HUES64 (cell line): ENCODE measurements at regions not wholly inside any gene's neighbourhood (a gene's known extent, or its start where the extent isn't known, plus 50 kb on each side); places are given as distances from the start of the nearest gene placed in this dataset.

ENCODE experiments used
- H3K27ac ChIP-seq: 2 replicates; pipeline ENCODE4 v1.7.0; 2013; ENCODE audit warnings: low read depth, low read length, inconsistent platforms
- H3K27me3 ChIP-seq: 2 replicates; pipeline ENCODE4 v1.6.1; 2013; ENCODE audit warnings: mild to moderate bottlenecking, low read length; ENCODE audit not compliant: insufficient read depth
- H3K36me3 ChIP-seq: 2 replicates; pipeline ENCODE4 v1.6.1; 2013; ENCODE audit warnings: mild to moderate bottlenecking, low read length; ENCODE audit not compliant: insufficient read depth
- H3K4me1 ChIP-seq: 2 replicates; pipeline ENCODE4 v1.6.1; 2013; ENCODE audit warnings: mild to moderate bottlenecking, low read length, moderate library complexity; ENCODE audit not compliant: insufficient read depth
- H3K4me3 ChIP-seq: 2 replicates; pipeline ENCODE4 v1.5.1; 2013; ENCODE audit warnings: mild to moderate bottlenecking, low read length, moderate library complexity
- H3K9ac ChIP-seq: 2 replicates; pipeline ENCODE4 v1.6.1; 2013; ENCODE audit warnings: mild to moderate bottlenecking, low read depth, low read length
- H3K9me3 ChIP-seq: 2 replicates; pipeline ENCODE4 v1.6.1; 2013; ENCODE audit warnings: low read depth, low read length; ENCODE audit not compliant: insufficient read depth
- WGBS: fragments of 150-250, 120-280 bp; methylation state at CpG from one replicate; pipeline ENCODE4 v1.1.7; 2013; ENCODE audit warnings: missing lambda C conversion rate; 5-methylcytosine and 5-hydroxymethylcytosine counted together

- no CpG with 5 or more reads among the region's 2 CpGs for WGBS
These were observed 314.4 kb downstream of the GRB14 start for GRCh38 chr2:164306872-164307271.

GRCh38 chr2:164302786-164303185 is 318.5 kb downstream of the GRB14 start:
- Histone ChIP-seq H3K27me3 (no peaks in the 10 kb centered on the region), H3K4me3 (no peak overlapping the region), H3K4me1 (peaks cover 26% of the 10 kb centered on the region), H3K27ac (0 out of 2 replicates have a peak overlapping the region, but pooled peaks have one; percentile 3), H3K9ac (no peak overlapping the region), H3K9me3 (0 out of 2 replicates have a peak, but pooled peaks cover 2% of the 10 kb centered on the region), H3K36me3 (no peaks in the 10 kb centered on the region)
- WGBS, result 61% methylated on average over 4 of the region's 4 CpGs

More at GRCh38 chr2:164306872-164307271, 314.4 kb downstream of the GRB14 start:
- no peak overlapping the region for H3K4me3 ChIP-seq
- H3K27ac ChIP-seq, result no peak overlapping the region
- 0 out of 2 replicates have a peak, but pooled peaks cover 2% of the 10 kb centered on the region for H3K9me3 ChIP-seq
- H3K27me3 ChIP-seq, result no peaks in the 10 kb centered on the region
- no peak overlapping the region for H3K9ac ChIP-seq
- no peaks in the 10 kb centered on the region for H3K36me3 ChIP-seq
- H3K4me1 ChIP-seq, result peaks cover 26% of the 10 kb centered on the region

GRCh38 chr2:164288235-164288634 is 333.0 kb downstream of the GRB14 start:
- Histone ChIP-seq H3K4me3 (no peak overlapping the region), H3K36me3 (no peaks in the 10 kb centered on the region), H3K4me1 (peaks cover 5% of the 10 kb centered on the region; the same call in 1 of the 2 replicates), H3K9me3 (no peaks in the 10 kb centered on the region), H3K27ac (no peak overlapping the region), H3K27me3 (no peaks in the 10 kb centered on the region), H3K9ac (no peak overlapping the region)
- 92% methylated on average over 3 of the region's 4 CpGs for WGBS

GRCh38 chr2:164287056-164287455 is 334.2 kb downstream of the GRB14 start:
- H3K4me1 ChIP-seq, result peaks cover 5% of the 10 kb centered on the region; the same call in 1 of the 2 replicates
- no peaks in the 10 kb centered on the region for H3K9me3 ChIP-seq
- 91% methylated on average over 2 of the region's 2 CpGs for WGBS
- no peaks in the 10 kb centered on the region for H3K36me3 ChIP-seq
- no peak overlapping the region for H3K4me3 ChIP-seq
- H3K27ac ChIP-seq, result no peak overlapping the region
- H3K9ac ChIP-seq, result no peak overlapping the region
- H3K27me3 ChIP-seq, result no peaks in the 10 kb centered on the region

- Histone ChIP-seq H3K4me3 (no peak overlapping the region), H3K36me3 (no peaks in the 10 kb centered on the region), H3K9ac (no peak overlapping the region), H3K4me1 (peaks cover 5% of the 10 kb centered on the region; the same call in 1 of the 2 replicates), H3K27me3 (no peaks in the 10 kb centered on the region), H3K27ac (no peak overlapping the region), H3K9me3 (no peaks in the 10 kb centered on the region)
- 88% methylated on average over 2 of the region's 2 CpGs for WGBS
These were observed 335.7 kb downstream of the GRB14 start for GRCh38 chr2:164285576-164285975.

GRCh38 chr2:164281896-164282295 is 339.4 kb downstream of the GRB14 start:
- Histone ChIP-seq H3K27ac (no peak overlapping the region), H3K4me3 (no peak overlapping the region), H3K27me3 (no peaks in the 10 kb centered on the region), H3K4me1 (no peaks in the 10 kb centered on the region), H3K36me3 (no peaks in the 10 kb centered on the region), H3K9me3 (no peaks in the 10 kb centered on the region), H3K9ac (no peak overlapping the region)
- 100% methylated on average over 1 of the region's 1 CpG for WGBS

- Histone ChIP-seq H3K9me3 (no peaks in the 10 kb centered on the region), H3K27ac (no peak overlapping the region), H3K4me1 (no peaks in the 10 kb centered on the region), H3K4me3 (no peak overlapping the region), H3K27me3 (no peaks in the 10 kb centered on the region), H3K9ac (no peak overlapping the region), H3K36me3 (no peaks in the 10 kb centered on the region)
These were observed 345.6 kb downstream of the GRB14 start for GRCh38 chr2:164275659-164276058.

GRCh38 chr2:164260506-164260905 is 360.8 kb downstream of the GRB14 start:
- no peaks in the 10 kb centered on the region for H3K27me3 ChIP-seq
- no peaks in the 10 kb centered on the region for H3K4me1 ChIP-seq
- H3K36me3 ChIP-seq, result no peaks in the 10 kb centered on the region
- H3K4me3 ChIP-seq, result no peak overlapping the region
- no peak overlapping the region for H3K27ac ChIP-seq
- H3K9me3 ChIP-seq, result no peaks in the 10 kb centered on the region
- no peak overlapping the region for H3K9ac ChIP-seq
- WGBS, result 72% methylated on average over 2 of the region's 2 CpGs

- no peak overlapping the region for H3K9ac ChIP-seq
- H3K4me1 ChIP-seq, result no peaks in the 10 kb centered on the region
- H3K36me3 ChIP-seq, result no peaks in the 10 kb centered on the region
- no peak overlapping the region for H3K27ac ChIP-seq
- H3K9me3 ChIP-seq, result no peaks in the 10 kb centered on the region
- WGBS, result 96% methylated on average over 3 of the region's 3 CpGs
- no peaks in the 10 kb centered on the region for H3K27me3 ChIP-seq
- H3K4me3 ChIP-seq, result no peak overlapping the region
These were observed 363.5 kb downstream of the GRB14 start for GRCh38 chr2:164257742-164258141.

- H3K9me3 ChIP-seq, result no peaks in the 10 kb centered on the region
- no peak overlapping the region for H3K4me3 ChIP-seq
- whole genome bisulfite sequencing, result 71% methylated on average over 2 of the region's 2 CpGs
- H3K36me3 ChIP-seq, result no peaks in the 10 kb centered on the region
- H3K4me1 ChIP-seq, result no peaks in the 10 kb centered on the region
- H3K9ac ChIP-seq, result no peak overlapping the region
- H3K27me3 ChIP-seq, result no peaks in the 10 kb centered on the region
- H3K27ac ChIP-seq, result no peak overlapping the region
These were observed 368.6 kb downstream of the GRB14 start for GRCh38 chr2:164252568-164253287.

GRCh38 chr2:164243315-164243714 is 378.0 kb downstream of the GRB14 start:
- no peaks in the 10 kb centered on the region for H3K27me3 ChIP-seq
- no peaks in the 10 kb centered on the region for H3K4me1 ChIP-seq
- H3K4me3 ChIP-seq, result no peak overlapping the region
- H3K27ac ChIP-seq, result no peak overlapping the region
- no peaks in the 10 kb centered on the region; the same call in 1 of the 2 replicates for H3K9me3 ChIP-seq
- H3K9ac ChIP-seq, result no peak overlapping the region
- no peaks in the 10 kb centered on the region for H3K36me3 ChIP-seq
